ENCODE measurements at regions not wholly inside any gene's neighbourhood (a gene's known extent, or its start where the extent isn't known, plus 50 kb on each side); places are given as distances from the start of the nearest gene placed in this dataset.

- DNase-seq, result no peak
- intact Hi-C loops (cut with micrococcal nuclease; ENCODE audit: unreplicated experiment), result loop anchor here (1.0 to 5.0 kb wide), 5 partner anchors 34 to 181 kb away; partner anchors contain the start of gene ERRFI1
- Histone ChIP-seq H3K36me3 (ENCODE audit: low read depth) (no peaks in the 10 kb centered on the region), H3K27ac (peak overlapping the region; percentile 98), H3K27me3 (ENCODE audit: insufficient read depth, low read depth) (no peaks in the 10 kb centered on the region), H4K20me1 (ENCODE audit: insufficient read depth) (no peaks in the 10 kb centered on the region), H3K4me2 (peak overlapping the region; percentile 76), H3K79me2 (ENCODE audit: low read depth) (no peaks in the 10 kb centered on the region), H3F3A (ENCODE audit: insufficient read depth, low read depth) (peaks cover 53% of the 10 kb centered on the region), H3K4me1 (replicated peaks; ENCODE audit: insufficient read depth) (peaks cover 79% of the 10 kb centered on the region), H3K4me3 (no peak overlapping the region), H3K9me3 (ENCODE audit: insufficient read depth, low read depth) (no peaks in the 10 kb centered on the region), H3K9me2 (ENCODE audit: insufficient read depth) (no peaks in the 10 kb centered on the region), H2AFZ (no peak overlapping the region)
- no TSS peak for BruUV-seq (replicated peaks)
- TF ChIP-seq CTCF (conservative IDR thresholded peaks at IDR 0.05), result no peak
- no peak for TF ChIP-seq EZH2 (IDR thresholded peaks at IDR 0.05; ENCODE audit: low read depth)
- CTCF ChIA-PET, result interaction anchor here (0.5 to 0.6 kb wide), 2 partner anchors 109 to 117 kb away, joined by 6 to 10 read pairs; no protein-coding TSS in a partner anchor
- POLR2A ChIA-PET (ENCODE audit: unreplicated experiment), result interaction anchor here (0.5 to 1.4 kb wide), 7 partner anchors 14 to 126 kb away, joined by 3 to 10 read pairs (median 5); no protein-coding TSS in a partner anchor
Measured at GRCh38 chr1:8076176-8076575, 50.1 kb upstream of the ERRFI1 start.

Data from PC-9 (cell line).